Activated CD4-positive, alpha-beta T cell treated with anti-CD3 and anti-CD28 coated beads, Interleukin-10, Interleukin-2, amounts not matched to agents 100 ng/mL and 50 ng/mL, durations not matched to agents 16 hours and 8 hours (primary cell): ENCODE measurements at regions not wholly inside any gene's neighbourhood (a gene's known extent, or its start where the extent isn't known, plus 50 kb on each side); places are given as distances from the start of the nearest gene placed in this dataset.

Experiments used
- DNase-seq: peaks from one replicate; pipeline ENCODE4 v3.0.0-alpha.2; 2020

DNA sequence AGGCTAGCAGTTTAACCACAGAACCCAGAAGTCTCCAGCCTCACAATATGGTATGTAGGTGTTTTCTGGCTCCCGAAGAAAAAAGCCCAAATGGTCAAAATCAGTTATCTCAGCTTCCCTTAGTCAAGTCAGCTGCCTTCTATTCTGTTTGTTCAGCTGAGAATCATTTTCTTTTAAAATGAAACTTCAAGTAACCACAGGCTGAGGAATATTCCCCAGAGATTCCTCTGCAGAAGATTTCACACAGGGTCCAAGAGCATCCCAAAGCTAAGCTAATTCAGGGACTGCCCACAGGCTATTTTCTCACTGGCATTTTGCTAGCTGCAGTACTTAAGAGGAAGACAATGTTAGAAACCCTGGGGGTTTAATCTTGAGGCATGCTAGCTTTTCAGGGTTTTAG lies 977.0 kb upstream of the CHORDC1 start:
- no peak for DNase-seq

DNA sequence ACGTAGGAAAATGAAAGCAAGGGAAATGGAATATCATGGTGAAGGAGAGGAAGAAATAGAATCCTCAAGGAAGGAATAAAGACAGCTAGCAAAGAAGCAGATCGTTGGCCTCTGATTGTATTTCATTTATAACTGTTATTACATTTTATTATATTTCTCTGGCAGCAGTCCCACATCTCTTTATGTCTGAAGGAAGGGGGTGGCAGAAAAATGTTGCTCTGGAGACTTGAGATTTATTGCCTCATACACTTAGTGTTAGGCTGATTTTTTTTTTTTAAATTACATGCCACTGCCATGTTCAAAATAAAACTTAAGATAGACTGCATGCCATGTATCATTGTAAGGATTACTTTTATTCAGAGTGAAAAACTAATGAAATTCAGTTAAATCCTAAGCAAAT lies 971.7 kb upstream of the CHORDC1 start:
- no peak for DNase-seq

DNA sequence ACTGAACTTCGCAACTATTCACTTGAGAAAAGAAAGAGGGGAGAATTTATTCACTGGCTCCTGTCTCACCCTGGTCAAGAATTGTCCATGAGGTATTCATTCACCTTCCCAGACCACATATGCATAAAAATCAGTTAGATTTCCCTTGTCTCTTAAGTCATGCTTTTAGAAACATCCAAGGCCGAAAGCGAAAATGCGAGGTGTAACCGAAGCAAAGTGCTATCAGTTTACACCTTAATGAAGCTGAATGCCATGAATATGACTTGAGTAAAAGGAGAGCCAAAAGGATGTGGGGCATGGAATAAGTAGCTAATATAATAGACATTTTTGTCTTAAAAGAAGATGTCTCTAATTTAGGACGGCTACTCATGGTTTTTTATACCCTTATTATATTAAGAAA lies 965.6 kb upstream of the CHORDC1 start:
- no peak for DNase-seq

DNA sequence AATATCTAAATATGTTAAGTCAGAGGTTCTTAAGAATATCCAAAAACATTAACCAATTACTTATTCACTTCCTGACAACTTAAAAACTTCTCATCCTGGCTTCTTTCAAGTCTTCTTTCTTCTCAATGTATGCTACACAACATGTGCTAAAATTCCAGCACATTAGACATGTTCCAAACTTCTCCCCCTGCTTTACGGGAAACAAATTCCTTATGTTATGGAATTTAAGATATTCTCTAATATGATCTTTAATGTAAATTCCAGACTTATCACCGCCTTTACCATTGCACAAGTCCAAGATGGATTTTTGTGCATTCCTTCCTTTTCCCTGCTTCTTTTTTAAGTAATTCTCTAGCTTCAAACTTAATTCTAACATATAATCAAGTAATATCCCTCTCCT lies 964.5 kb upstream of the CHORDC1 start:
- DNase-seq, result no peak

DNA sequence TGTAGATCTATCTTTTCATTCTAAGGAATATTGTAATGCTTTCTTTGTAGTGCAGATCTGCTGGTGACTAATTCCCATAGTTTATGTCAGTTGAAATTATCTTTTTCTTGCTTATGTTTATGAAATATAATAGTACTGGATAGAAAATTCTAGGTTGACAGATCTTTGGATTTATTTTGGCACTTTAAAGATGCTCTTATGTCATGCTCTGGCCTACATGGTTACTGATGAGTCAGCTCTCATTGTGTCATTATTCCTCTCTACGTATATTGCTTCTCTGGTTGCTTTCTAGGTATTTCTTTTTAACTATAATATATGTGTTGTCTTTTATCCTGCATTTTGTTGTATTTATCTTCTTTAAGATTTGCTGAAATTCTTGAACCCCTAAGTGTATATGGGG lies 955.5 kb upstream of the CHORDC1 start:
- DNase-seq, result no peak

DNA sequence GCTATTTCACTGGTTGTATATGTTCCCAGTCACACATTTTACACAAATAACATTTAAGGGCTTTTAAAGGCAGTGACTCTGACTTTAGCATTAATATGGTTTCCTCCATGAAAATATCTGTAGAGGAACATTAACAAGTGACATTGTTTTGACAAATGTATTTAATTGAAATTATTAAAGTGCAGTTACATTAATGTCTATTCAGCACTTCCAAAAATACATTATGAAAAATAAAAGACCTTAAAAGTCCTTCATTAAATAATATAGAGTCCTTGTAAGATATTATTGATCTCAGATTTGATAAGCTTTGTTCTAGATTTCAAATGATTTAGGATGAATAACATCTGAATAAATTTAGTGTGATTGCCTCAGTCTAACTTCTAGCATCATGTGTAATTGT lies 951.9 kb upstream of the CHORDC1 start:
- DNase-seq, result no peak

DNA sequence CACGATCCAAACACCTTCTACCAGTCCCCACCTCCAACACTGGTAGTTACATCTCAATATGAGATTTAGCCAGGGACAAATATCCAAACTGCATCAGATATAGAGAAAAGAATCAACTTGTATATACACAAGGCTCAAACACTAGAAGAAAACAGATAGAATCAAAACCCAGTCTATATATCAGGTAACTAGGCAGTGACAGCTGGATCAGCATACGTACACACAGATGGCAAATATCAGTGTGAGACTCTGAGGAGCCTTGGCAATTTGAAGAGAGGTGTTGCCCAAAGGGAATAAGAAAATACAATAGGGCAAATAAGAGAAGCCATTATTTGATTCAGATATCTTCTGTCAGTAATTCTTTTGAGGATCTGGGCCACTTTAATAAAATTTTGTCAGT lies 951.3 kb upstream of the CHORDC1 start:
- DNase-seq, result no peak

DNA sequence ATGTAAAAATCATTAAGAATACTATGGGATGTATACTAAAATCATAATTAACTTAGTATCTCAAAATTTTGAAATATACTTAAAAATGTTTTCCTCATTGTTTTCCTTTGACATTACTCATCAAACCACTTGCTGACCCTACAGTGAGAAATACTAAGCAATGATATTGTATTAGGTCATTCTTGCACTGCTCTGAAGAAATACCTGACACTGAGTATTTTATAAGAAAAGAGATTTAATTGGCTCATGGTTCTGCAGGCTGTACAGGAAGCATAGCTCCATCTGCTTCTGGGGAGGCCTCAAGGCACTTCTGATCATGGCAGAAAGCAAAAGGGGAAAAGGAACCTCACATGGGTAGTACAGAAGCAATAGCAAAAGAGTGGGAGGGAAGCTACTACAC lies 950.9 kb upstream of the CHORDC1 start:
- no peak for DNase-seq

DNA sequence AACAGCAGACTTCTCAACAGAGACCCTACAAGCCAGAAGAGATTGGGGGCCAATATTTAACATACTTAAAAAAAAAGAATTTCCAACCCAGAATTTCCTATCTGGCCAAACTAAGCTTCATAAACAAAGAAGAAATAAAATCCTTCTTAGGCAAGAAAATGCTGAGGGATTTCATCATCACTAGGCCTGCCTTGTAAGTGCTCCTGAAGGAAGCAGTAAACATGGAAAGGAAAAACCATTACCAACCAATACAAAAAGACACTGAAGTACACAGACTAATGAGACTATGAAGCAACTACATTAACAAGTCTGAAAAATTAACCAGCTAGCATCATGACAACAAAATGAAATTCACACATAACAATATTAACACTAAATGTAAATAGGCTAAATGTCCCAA lies 947.9 kb upstream of the CHORDC1 start:
- no peak for DNase-seq

DNA sequence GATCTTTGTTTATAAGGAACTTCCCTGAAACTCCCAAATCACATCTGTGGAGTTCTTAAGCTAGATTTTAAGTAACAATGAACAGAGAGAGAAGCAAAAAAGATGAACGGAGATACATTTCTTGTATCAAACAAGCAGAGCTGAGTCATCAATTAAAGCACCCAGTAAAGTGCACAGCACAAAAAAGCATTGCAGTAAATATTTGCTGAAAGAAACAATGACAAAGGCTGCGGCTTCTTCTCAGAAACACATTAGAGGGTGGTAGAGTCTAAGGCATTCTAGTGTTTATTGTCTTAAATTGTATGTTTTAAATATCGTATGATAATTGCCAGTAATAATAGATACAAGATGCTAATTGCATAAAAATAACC lies 941.6 kb upstream of the CHORDC1 start:
- DNase-seq, result no peak

DNA sequence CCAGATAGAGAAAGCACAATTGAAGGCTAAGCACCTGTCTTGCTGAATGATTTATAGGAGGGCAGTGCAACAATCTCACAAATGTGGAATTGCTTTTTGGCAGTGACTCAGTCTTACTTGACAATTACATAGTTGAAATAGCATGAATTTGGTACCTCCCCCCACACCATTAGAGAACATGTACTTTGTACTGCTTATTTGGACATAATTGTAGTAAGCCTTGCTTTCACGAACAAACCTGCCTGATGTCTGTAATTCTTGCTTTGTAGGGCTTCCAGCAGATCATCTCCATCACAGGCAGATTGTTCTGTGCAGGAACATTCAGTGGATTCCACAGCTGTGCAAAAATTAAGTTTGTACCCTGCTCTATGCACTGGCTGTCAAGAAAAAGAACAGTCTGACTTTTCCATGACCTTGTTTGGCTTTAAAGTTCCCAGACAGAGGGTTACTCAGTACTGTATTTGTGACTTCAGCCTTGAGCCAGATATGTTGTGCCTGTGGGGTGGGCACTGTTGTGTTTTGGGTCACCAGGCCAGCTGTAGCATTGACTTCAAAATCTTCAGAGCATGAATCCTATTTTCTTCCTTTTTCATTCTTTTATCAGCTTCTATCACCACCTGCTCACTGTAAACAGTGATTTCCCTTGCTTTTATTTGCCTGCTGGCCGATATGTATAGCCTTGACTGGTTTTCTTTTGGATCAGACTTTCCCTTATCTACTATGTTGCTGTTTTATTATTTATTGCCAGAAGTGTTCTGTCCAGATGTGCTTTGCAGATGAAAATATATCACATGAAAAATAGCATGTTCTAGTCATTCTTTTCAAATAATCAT lies 941.0 kb upstream of the CHORDC1 start:
- DNase-seq, result no peak

DNA sequence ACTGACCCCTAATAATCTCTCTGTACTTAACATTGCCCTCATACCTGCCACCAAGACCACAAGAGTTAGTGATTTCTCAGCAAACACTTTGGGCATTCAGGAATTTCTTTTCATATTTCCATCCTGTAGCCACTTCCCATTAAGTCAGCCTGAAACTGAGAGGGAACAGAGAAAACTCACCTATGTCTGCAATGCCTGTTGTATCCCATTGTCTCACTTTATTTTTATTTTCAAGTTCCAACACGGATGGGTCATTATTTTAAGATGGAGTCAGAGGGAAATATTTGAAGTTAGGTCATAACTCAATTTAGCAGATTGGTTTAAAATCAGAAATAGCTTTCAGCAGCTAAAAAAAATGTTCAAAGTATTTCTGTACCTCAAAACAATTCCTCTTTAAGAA lies 937.8 kb upstream of the CHORDC1 start:
- no peak for DNase-seq

DNA sequence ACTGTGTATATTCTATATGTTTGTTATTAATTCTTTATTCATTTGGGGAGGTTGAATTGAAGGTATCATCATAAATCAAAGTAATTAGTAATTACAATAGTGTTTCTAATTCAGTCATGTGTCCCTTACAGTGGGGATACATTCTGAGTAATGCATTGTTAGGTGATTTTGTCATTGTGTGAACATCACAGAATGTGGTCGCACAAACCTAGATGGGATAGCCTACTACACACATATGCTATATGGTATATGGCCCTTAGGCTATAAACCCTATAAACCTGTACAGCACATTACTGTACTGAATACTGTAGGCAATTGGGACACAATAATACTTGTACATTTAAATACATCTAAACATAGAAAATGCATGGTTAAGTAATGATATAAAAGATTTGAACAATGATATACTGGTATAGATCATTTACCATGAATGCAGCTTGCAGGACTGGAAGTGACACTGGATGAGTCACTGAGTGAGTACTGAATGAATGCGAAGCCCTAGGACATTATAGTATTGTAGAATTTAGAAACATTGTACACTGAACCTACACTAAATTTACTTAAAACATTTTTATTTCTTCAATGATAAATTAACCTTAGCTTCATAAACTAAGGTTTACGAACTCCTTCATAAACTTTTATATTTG lies 936.2 kb upstream of the CHORDC1 start:
- DNase-seq, result no peak

DNA sequence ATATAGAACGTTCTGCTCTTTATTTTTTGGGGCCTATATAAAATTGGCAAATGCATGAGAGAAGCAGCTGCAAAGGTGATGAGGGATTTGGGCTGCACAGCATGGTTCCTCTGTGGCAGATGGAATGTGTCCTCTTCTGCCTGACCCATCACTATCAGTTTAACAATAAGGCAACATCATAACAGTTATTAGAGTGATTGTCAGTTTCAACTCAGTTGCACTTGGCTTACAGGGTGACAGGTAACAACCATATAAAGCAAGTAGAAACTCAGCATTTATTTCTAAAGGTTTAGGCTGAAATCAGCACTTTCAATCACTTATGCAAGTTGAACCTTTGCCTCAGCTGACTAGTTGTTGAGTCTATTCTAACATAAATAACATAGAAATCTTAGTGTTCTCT lies 935.4 kb upstream of the CHORDC1 start:
- DNase-seq, result no peak

DNA sequence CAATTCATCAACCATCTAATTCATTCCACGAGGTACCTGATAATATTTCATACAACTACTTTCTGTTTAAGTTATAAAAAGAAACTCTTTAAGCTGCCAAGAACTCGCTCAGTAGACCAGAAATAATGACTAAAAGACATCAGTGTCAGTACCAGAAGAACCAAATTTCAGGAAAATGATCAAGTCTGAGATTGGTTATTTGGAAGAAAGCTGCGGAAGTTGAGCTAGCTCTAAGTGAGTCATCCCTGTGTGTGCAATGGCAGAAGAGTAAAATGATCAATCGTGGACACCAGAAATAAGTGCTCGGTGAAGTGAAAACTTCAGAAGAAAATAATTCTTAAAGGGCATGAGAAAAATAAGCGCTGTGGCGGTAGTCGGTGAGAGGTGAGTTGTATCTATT lies 933.2 kb upstream of the CHORDC1 start:
- no peak for DNase-seq

DNA sequence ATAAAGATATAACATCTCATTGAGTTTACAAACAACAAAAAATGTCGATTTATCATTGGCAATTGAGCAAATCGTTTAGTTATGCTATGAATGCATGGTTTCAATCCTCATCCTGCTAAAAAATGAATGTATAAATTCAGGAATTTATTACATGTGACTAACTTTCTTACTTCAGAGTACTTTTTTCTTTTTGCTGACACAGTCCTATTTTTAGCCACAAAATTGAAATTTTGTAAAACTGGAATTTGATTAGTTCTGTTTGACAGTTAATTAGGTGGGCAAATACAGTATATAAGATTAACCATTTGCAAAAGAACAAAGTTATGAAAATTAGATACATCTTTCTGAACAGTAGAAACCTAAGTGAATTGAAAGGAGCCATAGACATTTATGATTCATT lies 925.0 kb upstream of the CHORDC1 start:
- no peak for DNase-seq

DNA sequence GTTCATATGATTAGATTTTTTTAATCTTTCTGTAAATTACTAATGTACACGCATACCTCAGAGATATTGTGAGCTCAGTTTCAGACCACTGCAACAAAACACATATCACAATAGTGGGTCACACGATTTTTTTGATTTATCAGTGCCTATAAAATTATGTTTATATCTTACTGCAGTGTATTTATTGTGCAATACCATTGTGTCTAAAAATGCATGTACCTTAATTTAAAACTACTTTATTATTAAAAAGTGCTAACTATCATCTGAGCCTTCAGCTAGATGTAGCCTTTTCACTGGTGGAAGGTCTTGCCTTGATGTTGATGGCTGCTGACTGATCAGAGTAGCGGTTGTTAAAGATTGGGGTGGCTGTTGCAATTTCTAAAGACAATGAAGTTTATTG lies 918.8 kb upstream of the CHORDC1 start:
- DNase-seq, result no peak

DNA sequence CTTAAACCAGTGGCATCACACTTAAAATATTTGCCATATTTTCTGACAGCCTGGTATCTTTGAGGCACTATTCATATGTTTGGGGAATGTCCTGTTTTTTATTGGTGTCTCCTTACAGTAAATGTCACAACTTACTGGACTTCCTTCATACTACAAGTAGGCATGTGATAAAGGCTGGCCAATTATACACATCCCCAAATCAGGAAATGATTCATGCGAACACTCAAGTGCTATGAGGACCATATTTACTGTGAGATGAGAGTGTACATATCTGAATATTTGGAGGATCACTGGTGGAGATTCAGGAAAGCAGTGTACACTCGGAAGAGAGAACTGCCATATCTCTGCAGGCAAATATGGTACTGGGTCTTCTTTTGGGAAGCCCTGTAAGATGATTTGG lies 913.8 kb upstream of the CHORDC1 start:
- DNase-seq, result no peak

DNA sequence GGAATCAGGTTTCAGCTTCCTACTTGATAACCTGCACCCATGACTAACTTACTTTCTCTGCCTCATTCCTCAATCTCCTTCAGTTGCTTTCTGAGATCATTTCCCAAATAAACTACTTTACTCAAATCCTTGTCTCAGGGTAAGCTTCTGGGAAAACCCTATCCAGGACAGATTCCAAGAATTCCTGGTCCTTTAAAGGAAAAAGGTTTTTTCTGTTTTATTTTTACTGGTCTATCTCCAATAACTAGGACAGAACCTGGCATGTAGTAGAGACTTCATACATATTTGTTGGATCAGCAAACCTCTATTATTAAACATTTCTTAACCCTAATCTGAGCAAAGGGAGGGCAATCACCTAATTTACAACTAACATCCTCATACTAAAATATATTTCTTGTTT lies 910.5 kb upstream of the CHORDC1 start:
- no peak for DNase-seq

DNA sequence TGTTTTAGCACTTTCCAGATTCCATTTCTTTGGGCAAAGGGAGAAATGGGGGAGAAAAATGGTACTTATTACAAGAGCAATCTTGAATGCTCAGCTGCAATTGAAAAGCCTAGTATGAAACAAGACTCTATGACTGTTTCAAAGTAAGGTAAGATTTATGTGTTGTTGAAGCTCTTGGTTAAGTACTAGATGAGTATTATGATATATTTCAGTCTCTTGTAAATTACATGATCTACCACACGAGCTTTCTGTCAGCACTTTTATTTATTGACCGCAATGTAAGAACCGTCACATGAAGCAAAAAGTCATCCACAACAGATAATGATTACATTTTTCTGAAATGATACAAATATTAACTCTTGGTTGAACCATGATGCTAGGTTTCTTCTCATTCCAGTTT lies 906.7 kb upstream of the CHORDC1 start:
- no peak for DNase-seq

DNA sequence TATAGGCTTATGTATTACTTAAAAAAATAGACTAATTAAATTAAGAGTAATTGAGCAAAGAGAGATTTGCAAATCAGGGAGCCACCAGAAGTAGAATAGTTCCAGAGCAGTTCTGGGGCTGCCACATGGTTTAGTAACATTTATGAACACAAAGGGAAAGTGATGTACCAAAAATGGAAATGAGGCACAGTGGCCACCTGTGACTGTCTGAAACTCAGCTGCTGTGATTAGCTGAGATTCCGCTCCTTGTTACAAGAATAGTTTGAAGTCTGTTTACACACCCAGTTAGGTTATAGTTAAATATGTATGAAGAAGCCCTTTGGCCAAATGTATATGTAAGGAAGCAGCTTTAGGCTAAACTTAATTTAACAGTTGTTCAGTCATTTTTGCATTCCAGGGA lies 901.5 kb upstream of the CHORDC1 start:
- DNase-seq, result no peak

DNA sequence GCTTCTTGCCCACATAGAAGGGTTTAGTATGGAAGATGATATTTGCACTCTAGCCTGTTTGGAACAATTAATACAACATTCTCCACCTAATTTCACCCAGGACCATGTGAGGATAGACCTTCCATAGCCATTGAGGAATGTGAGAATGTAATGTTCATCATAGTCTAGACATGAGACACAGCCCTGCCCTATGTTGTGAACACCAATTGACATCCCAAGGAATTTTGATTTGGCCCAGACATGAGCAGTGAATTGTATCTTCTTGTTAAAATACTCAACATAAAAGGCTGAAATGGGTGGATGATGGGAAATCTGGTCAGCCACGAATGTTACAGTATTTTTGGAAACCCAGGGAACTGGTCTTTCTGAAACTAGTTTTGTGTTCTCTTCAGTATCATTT lies 892.3 kb upstream of the CHORDC1 start:
- DNase-seq, result no peak

DNA sequence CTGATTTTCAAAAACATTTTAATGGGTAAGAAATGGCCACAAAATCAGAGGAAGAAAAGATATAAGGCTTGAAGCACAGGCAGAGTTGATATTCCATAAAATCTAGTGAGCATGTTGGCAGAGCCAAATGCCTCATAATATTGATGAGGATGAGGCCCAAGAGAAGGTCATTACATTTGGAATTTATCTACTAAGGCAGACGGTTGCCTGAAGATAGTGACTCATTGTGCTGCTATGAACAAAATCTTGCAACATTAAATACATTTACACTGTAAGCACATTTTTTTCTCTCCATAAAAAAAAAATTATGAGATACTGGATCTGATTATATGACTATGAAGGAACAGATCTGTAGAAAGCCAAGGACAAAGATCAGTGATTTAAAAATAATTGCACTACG lies 881.4 kb upstream of the CHORDC1 start:
- no peak for DNase-seq

DNA sequence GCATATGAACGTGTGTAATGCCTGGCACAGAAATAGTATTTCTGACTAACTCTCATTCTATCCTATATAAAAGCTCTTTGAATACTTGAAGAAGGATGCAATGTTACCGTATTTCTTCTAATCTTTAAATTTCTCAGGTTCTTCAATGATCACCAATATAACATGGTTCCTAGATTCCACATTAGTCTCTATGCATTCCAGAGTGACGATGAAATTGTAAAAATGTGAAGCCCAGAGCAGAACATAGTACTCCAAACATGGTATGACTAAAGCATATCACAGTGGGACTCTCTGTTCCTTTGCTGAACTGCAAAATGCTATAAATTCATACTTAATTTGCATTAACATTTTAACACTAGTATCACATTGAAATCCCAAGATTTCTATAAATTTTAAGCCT lies 877.6 kb upstream of the CHORDC1 start:
- no peak for DNase-seq

DNA sequence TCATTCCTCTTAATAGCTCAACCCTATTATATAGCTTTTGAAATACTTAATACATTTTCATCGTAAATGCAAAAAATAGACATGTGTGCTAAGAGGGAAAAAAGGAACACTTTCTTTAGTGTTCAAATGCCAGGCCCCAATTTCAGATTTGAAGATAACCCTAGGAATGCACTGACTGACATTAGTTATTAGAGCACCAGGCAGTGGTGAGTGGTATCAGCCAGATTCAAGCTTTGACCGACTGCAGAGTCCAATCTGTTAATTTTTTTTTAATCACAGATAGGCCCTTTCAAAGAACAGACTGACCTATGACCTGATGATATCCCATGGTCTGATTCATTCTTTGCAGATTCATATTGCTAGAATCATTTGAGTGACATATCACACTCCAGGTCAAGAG lies 874.2 kb upstream of the CHORDC1 start:
- no peak for DNase-seq
